Esophagus muscularis mucosa (tissue), 3 donors: ENCODE measurements at regions not wholly inside any gene's neighbourhood (a gene's known extent, or its start where the extent isn't known, plus 50 kb on each side); places are given as distances from the start of the nearest gene placed in this dataset.

ENCODE experiments used
- POLR2A ChIP-seq: fragments of 450-650 bp; IDR thresholded peaks from one replicate; pipeline ENCODE4 v1.6.1; 2017; ENCODE audit warnings: antibody characterized with exemption, moderate library complexity, mild to moderate bottlenecking, low read depth
- POLR2AphosphoS5 ChIP-seq, 2 donors: sonication (generic); formaldehyde crosslinking; IDR thresholded peaks; one replicate each; pipeline ENCODE4 v1.6.1; 2017; ENCODE audit warnings: antibody characterized with exemption in 2 of 2
- TF ChIP-seq, protein P1 (sequence below), 3 experiments: fragments of 200-600 bp in 2 of 3; fragments of 450-650 bp in 1 of 3; sonication (generic) in 2 of 3; IDR thresholded peaks; one replicate each; pipeline ENCODE4 v1.5.1; 2017 to 2019; ENCODE audit warnings: antibody characterized with exemption in 3 of 3, mild to moderate bottlenecking in 2 of 3, moderate library complexity in 1 of 3

DNA sequence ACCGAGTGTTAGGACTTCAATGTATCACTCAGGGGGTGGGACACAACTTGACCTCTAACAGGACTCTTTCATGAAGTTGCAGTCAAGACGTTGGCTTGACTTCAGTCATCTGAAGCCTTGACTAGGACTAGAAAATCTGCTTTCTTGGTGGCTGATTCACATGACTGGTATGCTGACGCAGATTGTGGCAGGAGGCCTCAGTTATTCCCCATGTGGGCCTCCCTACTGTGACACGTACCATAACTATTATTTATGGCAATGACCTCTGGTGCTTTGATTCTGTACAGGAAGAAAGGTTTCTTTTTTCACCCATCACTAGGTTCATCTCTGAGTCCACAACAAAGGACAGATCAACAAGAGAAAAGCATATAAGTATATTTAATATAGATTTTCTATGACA lies 270.4 kb downstream of the NEDD1 start:
- TF ChIP-seq, protein P1, sequence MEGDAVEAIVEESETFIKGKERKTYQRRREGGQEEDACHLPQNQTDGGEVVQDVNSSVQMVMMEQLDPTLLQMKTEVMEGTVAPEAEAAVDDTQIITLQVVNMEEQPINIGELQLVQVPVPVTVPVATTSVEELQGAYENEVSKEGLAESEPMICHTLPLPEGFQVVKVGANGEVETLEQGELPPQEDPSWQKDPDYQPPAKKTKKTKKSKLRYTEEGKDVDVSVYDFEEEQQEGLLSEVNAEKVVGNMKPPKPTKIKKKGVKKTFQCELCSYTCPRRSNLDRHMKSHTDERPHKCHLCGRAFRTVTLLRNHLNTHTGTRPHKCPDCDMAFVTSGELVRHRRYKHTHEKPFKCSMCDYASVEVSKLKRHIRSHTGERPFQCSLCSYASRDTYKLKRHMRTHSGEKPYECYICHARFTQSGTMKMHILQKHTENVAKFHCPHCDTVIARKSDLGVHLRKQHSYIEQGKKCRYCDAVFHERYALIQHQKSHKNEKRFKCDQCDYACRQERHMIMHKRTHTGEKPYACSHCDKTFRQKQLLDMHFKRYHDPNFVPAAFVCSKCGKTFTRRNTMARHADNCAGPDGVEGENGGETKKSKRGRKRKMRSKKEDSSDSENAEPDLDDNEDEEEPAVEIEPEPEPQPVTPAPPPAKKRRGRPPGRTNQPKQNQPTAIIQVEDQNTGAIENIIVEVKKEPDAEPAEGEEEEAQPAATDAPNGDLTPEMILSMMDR (IDR thresholded peaks at IDR 0.05), result no peak
- TF ChIP-seq POLR2AphosphoS5 (IDR thresholded peaks at IDR 0.05) (no peak), POLR2A (no peak)
